ENCODE measurements at regions not wholly inside any gene's neighbourhood (a gene's known extent, or its start where the extent isn't known, plus 50 kb on each side); places are given as distances from the start of the nearest gene placed in this dataset.

DNA sequence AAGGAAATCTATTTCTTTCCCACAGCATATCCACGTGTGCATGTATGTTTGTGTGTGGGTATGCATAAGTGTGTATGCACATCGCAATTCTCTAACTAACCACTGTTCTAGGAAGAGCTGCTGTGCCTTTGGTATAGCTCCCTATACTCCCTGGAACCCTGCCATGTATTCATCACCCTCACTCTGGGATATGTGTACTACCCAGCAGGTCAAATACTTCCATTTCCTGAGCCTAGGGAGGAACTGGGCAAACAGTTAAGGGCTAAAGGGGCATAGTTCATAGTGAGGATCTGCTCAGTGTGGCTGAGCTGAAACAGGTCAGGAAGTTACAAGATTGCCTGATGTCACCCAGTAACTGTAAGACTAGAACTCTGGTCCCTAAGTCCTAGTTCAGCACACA lies 260.4 kb downstream of the RPLP1 start:
- no peak overlapping the region for H3K4me3 ChIP-seq (ENCODE audit: low read depth, low read length)
- peaks cover 16% of the 10 kb centered on the region for H3K27me3 ChIP-seq (ENCODE audit: control insufficient read depth, insufficient read depth, low read length)
- DNase-seq (ENCODE audit: low read depth, low spot score), result no peak
- peaks cover 3% of the 10 kb centered on the region; the same call in 1 of the 2 replicates for H3K9me3 ChIP-seq (ENCODE audit: control insufficient read depth, insufficient read depth, low read length)
- no peak for TF ChIP-seq CTCF (IDR thresholded peaks at IDR 0.05; ENCODE audit: low read depth, low read length)
- CTCF ChIA-PET, result no interaction called here
- POLR2A ChIA-PET, result no interaction called here
- H3K27ac ChIP-seq (ENCODE audit: low read depth, low read length), result no peak overlapping the region

DNA sequence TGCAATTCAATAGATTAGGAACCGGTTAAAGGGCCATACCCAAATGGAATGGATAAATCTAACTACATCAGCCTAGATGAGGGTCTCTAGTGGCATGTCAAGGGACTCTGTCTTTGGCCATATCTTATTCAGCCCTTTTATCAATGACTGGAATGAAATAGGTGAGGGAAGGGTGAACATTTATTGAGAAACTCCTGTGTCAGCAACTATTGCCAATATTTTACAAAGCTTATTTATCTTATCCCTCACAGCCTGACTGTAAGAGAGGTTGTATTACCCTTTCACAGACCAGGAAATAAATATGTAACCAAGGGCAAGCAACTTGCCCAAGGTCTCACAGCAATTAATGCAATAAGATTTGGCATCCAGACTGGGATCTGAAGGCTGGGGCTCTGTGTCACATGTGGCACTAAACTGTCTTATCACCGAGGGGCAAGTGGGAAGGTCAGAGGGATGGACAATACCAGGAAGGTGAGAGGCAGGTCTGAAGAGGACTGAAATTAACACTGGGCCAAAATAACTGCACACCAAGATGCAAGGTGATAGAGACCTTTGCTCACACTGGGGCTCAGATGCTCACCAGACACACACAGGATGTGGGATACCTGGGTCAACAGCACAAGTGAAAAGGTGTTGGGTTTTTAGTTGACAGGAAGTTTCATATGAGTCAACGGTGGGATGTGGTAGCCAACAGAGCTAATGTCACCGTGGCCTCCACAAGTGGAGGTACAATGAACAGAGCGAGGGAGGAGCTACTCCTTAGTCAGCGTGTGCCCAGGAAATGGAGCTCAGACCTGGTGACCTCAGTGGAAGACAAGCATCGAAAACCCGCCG lies 261.3 kb downstream of the RPLP1 start:
- Histone ChIP-seq H3K4me3 (ENCODE audit: low read depth, low read length) (no peak overlapping the region), H3K9me3 (ENCODE audit: control insufficient read depth, insufficient read depth, low read length) (no peaks in the 10 kb centered on the region), H3K27ac (ENCODE audit: low read depth, low read length) (no peak overlapping the region), H3K27me3 (ENCODE audit: control insufficient read depth, insufficient read depth, low read length) (peaks cover 21% of the 10 kb centered on the region)
- TF ChIP-seq CTCF (IDR thresholded peaks at IDR 0.05; ENCODE audit: low read depth, low read length), result no peak
- DNase-seq (ENCODE audit: low read depth, low spot score), result no peak
- ChIA-PET CTCF (no interaction called here), POLR2A (no interaction called here)

- no peak for DNase-seq (ENCODE audit: low read depth, low spot score)
- Histone ChIP-seq H3K27ac (ENCODE audit: low read depth, low read length) (no peak overlapping the region), H3K27me3 (ENCODE audit: control insufficient read depth, insufficient read depth, low read length) (peaks cover 19% of the 10 kb centered on the region), H3K9me3 (ENCODE audit: control insufficient read depth, insufficient read depth, low read length) (no peaks in the 10 kb centered on the region), H3K4me3 (ENCODE audit: low read depth, low read length) (no peak overlapping the region)
- CTCF ChIA-PET, result no interaction called here
- POLR2A ChIA-PET, result no interaction called here
- no peak for TF ChIP-seq CTCF (IDR thresholded peaks at IDR 0.05; ENCODE audit: low read depth, low read length)
Observed at GRCh38 chr15:69715210-69715609, 262.6 kb downstream of the RPLP1 start.

- no peak overlapping the region for H3K27ac ChIP-seq (ENCODE audit: low read depth, low read length)
- no peak for DNase-seq (ENCODE audit: low read depth, low spot score)
- no peak for TF ChIP-seq CTCF (IDR thresholded peaks at IDR 0.05; ENCODE audit: low read depth, low read length)
- no peak overlapping the region for H3K4me3 ChIP-seq (ENCODE audit: low read depth, low read length)
- H3K9me3 ChIP-seq (ENCODE audit: control insufficient read depth, insufficient read depth, low read length), result no peaks in the 10 kb centered on the region
- peaks cover 19% of the 10 kb centered on the region for H3K27me3 ChIP-seq (ENCODE audit: control insufficient read depth, insufficient read depth, low read length)
- ChIA-PET CTCF (no interaction called here), POLR2A (no interaction called here)
Observed at GRCh38 chr15:69718436-69718835, 265.8 kb downstream of the RPLP1 start.

- CTCF ChIA-PET, result no interaction called here
- POLR2A ChIA-PET, result no interaction called here
- H3K27me3 ChIP-seq (ENCODE audit: control insufficient read depth, insufficient read depth, low read length), result peaks cover 19% of the 10 kb centered on the region
- no peak overlapping the region for H3K27ac ChIP-seq (ENCODE audit: low read depth, low read length)
- no peaks in the 10 kb centered on the region for H3K9me3 ChIP-seq (ENCODE audit: control insufficient read depth, insufficient read depth, low read length)
- H3K4me3 ChIP-seq (ENCODE audit: low read depth, low read length), result no peak overlapping the region
- DNase-seq (ENCODE audit: low read depth, low spot score), result no peak
- no peak for TF ChIP-seq CTCF (IDR thresholded peaks at IDR 0.05; ENCODE audit: low read depth, low read length)
Observed at GRCh38 chr15:69718916-69719315, 266.3 kb downstream of the RPLP1 start.

All from AG04450 (cell line).